ENCODE measurements at regions not wholly inside any gene's neighbourhood (a gene's known extent, or its start where the extent isn't known, plus 50 kb on each side); places are given as distances from the start of the nearest gene placed in this dataset.

DNA sequence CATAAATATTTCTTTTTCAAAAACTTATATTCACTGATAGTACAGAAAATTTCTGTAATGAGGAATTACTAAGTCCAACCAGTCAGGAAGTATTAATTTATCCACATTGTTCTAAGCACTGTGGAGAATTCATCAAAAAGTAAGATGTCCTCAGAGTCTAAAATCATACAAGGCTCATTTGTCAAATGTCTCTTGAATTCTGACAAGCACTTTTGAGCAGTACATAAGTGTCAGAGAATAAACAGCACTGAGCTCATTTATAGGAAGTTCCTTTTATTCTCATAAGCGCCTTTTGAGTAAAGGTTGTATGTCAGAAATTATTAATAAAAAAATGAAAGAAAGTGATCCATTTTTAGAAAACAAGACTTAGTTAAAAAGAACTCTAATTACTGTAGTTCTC is 523.2 kb upstream of the EPHA5 start:
- Mint-ChIP-seq H3K4me3 (ENCODE audit: unreplicated experiment) (no peak overlapping the region), H3K9me3 (ENCODE audit: unreplicated experiment) (peaks cover 3% of the 10 kb centered on the region), H3K36me3 (ENCODE audit: unreplicated experiment) (no peaks in the 10 kb centered on the region), H3K27ac (ENCODE audit: unreplicated experiment) (no peak overlapping the region), H3K27me3 (ENCODE audit: unreplicated experiment) (peaks cover 5% of the 10 kb centered on the region), H3K4me1 (ENCODE audit: low read depth, unreplicated experiment) (peaks cover 18% of the 10 kb centered on the region)
- no peak for DNase-seq
- TF ChIP-seq, protein P1, sequence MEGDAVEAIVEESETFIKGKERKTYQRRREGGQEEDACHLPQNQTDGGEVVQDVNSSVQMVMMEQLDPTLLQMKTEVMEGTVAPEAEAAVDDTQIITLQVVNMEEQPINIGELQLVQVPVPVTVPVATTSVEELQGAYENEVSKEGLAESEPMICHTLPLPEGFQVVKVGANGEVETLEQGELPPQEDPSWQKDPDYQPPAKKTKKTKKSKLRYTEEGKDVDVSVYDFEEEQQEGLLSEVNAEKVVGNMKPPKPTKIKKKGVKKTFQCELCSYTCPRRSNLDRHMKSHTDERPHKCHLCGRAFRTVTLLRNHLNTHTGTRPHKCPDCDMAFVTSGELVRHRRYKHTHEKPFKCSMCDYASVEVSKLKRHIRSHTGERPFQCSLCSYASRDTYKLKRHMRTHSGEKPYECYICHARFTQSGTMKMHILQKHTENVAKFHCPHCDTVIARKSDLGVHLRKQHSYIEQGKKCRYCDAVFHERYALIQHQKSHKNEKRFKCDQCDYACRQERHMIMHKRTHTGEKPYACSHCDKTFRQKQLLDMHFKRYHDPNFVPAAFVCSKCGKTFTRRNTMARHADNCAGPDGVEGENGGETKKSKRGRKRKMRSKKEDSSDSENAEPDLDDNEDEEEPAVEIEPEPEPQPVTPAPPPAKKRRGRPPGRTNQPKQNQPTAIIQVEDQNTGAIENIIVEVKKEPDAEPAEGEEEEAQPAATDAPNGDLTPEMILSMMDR (IDR thresholded peaks at IDR 0.05; ENCODE audit: partially characterized antibody, unreplicated experiment) = no peak

DNA sequence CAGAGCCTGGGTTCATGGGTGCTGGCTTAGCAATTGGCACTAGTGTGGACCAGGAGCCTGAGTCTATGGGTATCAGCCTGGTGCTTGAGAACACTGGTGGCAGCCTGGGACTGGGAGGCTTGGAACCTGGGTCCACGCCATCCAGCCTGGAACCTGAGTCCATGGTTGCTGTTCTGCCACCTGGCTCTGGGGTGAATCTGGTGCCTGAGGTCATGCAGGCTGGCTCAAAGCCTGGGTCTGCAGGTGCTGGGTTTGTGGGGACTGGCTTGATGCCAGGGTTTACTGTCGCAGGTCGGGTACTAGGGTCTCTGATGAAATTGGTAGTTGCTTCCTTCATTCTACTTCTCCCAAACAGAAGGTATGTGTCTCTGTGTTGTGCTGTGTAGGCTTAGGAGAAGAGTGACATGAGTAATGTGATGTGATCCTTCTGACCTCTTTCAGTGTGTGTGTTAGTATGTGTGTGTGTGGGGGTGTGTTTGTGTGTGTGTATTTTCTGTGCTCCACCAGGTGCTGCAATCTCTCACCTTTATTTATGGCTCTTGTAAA is 517.0 kb upstream of the EPHA5 start:
- Mint-ChIP-seq H3K4me1 (ENCODE audit: low read depth, unreplicated experiment) (no peaks in the 10 kb centered on the region), H3K9me3 (ENCODE audit: unreplicated experiment) (peaks cover 6% of the 10 kb centered on the region), H3K27me3 (ENCODE audit: unreplicated experiment) (no peaks in the 10 kb centered on the region), H3K27ac (ENCODE audit: unreplicated experiment) (no peak overlapping the region), H3K36me3 (ENCODE audit: unreplicated experiment) (no peaks in the 10 kb centered on the region), H3K4me3 (ENCODE audit: unreplicated experiment) (no peak overlapping the region)
- TF ChIP-seq, protein P1 (IDR thresholded peaks at IDR 0.05; ENCODE audit: partially characterized antibody, unreplicated experiment) = no peak
- no peak for DNase-seq

DNA sequence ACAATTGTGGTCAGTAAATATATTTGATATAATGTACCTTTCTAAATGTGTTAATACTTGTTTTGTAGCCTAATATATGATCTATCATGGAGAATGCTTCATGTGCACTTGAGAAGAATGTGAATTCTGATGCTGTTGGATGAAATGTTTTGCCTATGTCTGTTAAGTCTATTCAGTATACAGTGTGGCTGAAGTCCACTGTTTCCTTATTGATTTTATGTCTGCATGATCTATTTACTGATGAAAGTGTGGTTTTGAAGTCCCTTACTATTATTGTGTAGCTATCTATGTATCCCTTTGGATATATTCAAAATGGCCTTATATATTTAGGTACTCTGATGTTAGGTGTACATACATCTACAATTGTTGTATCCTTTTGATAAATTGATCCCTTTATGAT is 515.8 kb upstream of the EPHA5 start:
- no peak for DNase-seq
- Mint-ChIP-seq H3K4me3 (ENCODE audit: unreplicated experiment) (no peak overlapping the region), H3K36me3 (ENCODE audit: unreplicated experiment) (no peaks in the 10 kb centered on the region), H3K9me3 (ENCODE audit: unreplicated experiment) (peaks cover 6% of the 10 kb centered on the region), H3K27ac (ENCODE audit: unreplicated experiment) (no peak overlapping the region), H3K27me3 (ENCODE audit: unreplicated experiment) (no peaks in the 10 kb centered on the region), H3K4me1 (ENCODE audit: low read depth, unreplicated experiment) (no peaks in the 10 kb centered on the region)
- TF ChIP-seq, protein P1 (IDR thresholded peaks at IDR 0.05; ENCODE audit: partially characterized antibody, unreplicated experiment) = no peak

DNA sequence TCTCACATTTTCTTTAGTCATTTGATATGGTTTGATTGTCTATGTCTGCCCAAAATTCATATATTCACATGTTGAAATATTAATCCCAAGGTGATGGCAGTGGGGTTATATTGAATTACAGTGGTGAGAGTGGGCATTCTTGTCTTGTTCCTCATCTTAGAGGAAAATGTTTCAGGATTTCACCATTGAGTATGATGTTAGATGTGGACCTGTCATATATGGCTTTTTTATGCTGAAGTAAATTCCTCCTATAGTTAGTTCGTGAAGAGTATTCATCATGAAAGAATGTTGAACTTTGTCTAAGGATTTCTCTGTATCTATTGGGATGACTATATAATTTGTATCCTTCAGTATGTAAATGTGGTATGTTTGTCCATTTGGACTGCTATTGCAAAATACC is 512.3 kb upstream of the EPHA5 start:
- Mint-ChIP-seq H3K27ac (ENCODE audit: unreplicated experiment) (no peak overlapping the region), H3K4me1 (ENCODE audit: low read depth, unreplicated experiment) (peaks cover 4% of the 10 kb centered on the region), H3K27me3 (ENCODE audit: unreplicated experiment) (no peaks in the 10 kb centered on the region), H3K4me3 (ENCODE audit: unreplicated experiment) (no peak overlapping the region), H3K36me3 (ENCODE audit: unreplicated experiment) (no peaks in the 10 kb centered on the region), H3K9me3 (ENCODE audit: unreplicated experiment) (peaks cover 6% of the 10 kb centered on the region)
- DNase-seq = no peak
- TF ChIP-seq, protein P1 (IDR thresholded peaks at IDR 0.05; ENCODE audit: partially characterized antibody, unreplicated experiment) = no peak

DNA sequence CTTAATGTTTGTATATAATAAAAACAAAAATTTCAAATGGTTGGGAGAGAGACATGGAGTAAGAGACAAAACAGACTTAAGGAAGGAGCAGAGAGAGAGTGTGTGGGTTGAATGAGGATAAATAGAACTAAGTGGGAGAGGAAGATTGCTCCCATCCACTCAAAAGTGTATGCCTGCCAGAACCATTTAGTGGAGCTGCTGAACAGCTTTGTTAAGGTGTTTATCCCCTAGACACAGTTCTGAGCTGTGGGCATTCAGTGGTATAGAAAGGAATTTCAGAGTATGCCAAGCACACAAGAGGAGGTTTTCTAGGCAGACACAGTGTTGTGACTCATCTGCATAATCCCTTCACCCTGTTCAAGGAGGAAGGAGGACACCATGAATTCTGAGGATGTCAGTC is 508.6 kb upstream of the EPHA5 start:
- no peak for DNase-seq
- H3K27ac Mint-ChIP-seq (ENCODE audit: unreplicated experiment) = no peak overlapping the region
- no peaks in the 10 kb centered on the region for H3K27me3 Mint-ChIP-seq (ENCODE audit: unreplicated experiment)
- peaks cover 4% of the 10 kb centered on the region for H3K4me1 Mint-ChIP-seq (ENCODE audit: low read depth, unreplicated experiment)
- TF ChIP-seq, protein P1 (IDR thresholded peaks at IDR 0.05; ENCODE audit: partially characterized antibody, unreplicated experiment) = no peak
- peaks cover 6% of the 10 kb centered on the region for H3K9me3 Mint-ChIP-seq (ENCODE audit: unreplicated experiment)
- peaks cover 7% of the 10 kb centered on the region for H3K36me3 Mint-ChIP-seq (ENCODE audit: unreplicated experiment)
- H3K4me3 Mint-ChIP-seq (ENCODE audit: unreplicated experiment) = no peak overlapping the region
